GM12874 (cell line): ENCODE measurements at regions not wholly inside any gene's neighbourhood (a gene's known extent, or its start where the extent isn't known, plus 50 kb on each side); places are given as distances from the start of the nearest gene placed in this dataset.

Experiments used
- CTCF ChIP-seq: IDR thresholded peaks from 2 replicates; pipeline ENCODE4 v1.5.1; 2011; ENCODE audit warnings: low read depth, mild to moderate bottlenecking, control low read depth, low read length, moderate library complexity; ENCODE audit not compliant: insufficient read depth

DNA sequence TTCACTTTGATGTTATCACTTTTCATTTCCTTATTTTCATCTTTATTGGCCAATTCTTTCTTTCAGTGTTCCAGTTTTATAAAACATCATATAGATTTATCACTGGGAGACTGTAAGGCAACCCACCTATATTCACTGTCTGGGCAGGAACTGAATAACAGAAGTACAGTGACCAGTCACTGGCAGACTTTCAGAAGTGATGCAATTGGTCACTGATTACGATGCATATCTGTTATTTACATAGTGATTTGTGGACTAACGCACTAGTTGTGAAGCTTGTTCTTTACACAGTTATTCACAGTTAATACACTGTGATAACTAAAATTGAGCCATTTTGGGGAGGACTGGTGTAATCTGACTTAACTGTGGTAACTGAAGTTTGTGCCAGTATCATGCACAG is 190.2 kb upstream of the DPH6 start:
- TF ChIP-seq CTCF: no peak

GRCh38 chr15:35737441-35737840 is 191.5 kb upstream of the DPH6 start:
- TF ChIP-seq CTCF: no peak

- no peak for TF ChIP-seq CTCF
These were observed 192.4 kb upstream of the DPH6 start for GRCh38 chr15:35738370-35738769.

- no peak for TF ChIP-seq CTCF
These were observed 194.8 kb upstream of the DPH6 start for GRCh38 chr15:35740761-35741160.

GRCh38 chr15:35741395-35741794 is 195.4 kb upstream of the DPH6 start:
- TF ChIP-seq CTCF: no peak

- no peak for TF ChIP-seq CTCF
These were observed 195.9 kb upstream of the DPH6 start for GRCh38 chr15:35741881-35742280.

DNA sequence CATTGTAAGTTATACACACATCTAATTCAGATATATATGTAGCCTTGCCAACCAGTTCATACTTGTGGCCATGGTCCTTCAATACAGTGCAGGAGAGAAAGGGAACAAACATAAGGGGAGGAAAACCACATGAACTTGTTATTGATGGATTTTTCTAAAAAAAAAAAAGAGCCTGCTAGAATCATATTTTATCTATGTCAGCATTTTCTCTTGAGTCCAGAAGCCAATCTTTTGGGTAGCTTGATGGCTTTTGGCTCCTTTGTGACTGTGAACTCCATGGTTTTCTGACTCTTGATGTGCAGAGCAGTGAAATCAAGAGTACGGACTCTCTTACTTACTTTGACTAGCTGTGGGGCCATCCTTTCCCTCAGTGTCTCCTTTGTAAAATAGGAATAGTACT is 197.4 kb upstream of the DPH6 start:
- no peak for TF ChIP-seq CTCF

GRCh38 chr15:35746121-35746520 is 200.2 kb upstream of the DPH6 start:
- TF ChIP-seq CTCF: no peak
